ENCODE measurements at regions not wholly inside any gene's neighbourhood (a gene's known extent, or its start where the extent isn't known, plus 50 kb on each side); places are given as distances from the start of the nearest gene placed in this dataset.
"Not testable (repeated sequence)": the region's sequence is repeated elsewhere in the genome, so short reads cannot be mapped to it uniquely, and the experiment has no call there.

DNA sequence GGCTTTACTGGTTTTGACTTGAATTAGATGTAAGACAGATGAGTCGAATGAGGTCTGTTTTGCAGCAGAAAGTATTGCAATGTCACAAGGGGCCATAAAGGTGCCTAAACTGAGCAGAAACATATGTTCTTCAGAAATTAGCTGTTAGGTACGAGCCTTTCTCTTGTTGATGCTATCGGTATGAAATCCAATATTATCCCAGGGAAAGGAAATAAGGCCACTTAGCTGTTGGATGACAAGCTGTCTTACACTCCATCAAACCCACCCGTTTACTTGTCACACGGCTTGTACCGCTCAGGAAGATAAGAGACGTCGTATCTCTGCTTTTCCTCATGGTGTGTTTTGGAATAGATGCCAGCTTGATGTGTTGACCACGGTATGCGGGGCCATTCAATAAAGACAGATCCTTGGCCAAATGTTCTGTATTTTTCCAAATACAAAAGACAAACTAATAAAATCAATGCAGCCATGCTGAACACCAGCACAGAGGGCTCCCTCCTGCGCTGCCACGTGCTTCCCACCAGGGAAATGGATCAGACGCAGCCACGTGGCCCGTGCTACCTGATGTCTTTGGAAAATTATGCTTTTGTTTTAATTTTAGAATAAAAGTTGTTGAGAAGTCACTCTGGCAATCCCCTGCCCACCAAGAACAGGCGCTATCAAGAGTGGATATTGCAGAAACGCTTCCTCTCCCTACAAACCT, 255.9 kb upstream of the SULF2 start:
- no peak for DNase-seq (ENCODE audit: low spot score)

DNA sequence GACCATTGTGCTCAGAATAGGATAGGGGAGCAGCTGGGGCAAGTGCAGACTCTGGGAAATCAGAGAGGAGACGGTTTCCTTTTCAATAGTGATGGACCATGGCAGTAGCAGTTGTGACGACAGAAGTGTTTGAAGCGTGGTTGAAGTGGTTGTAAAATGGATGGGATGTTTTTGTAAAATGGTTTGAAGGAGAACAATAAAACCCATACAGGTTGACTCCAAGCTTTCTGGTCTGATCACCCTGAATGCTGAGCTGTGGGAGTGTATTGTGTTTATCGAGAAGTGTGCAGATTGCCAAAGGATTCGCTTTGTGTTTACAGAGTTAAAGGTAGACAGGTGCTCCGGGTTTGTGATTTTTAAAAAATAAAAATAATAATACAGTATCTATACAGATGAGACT, 255.2 kb upstream of the SULF2 start:
- no peak for DNase-seq (ENCODE audit: low spot score)

DNA sequence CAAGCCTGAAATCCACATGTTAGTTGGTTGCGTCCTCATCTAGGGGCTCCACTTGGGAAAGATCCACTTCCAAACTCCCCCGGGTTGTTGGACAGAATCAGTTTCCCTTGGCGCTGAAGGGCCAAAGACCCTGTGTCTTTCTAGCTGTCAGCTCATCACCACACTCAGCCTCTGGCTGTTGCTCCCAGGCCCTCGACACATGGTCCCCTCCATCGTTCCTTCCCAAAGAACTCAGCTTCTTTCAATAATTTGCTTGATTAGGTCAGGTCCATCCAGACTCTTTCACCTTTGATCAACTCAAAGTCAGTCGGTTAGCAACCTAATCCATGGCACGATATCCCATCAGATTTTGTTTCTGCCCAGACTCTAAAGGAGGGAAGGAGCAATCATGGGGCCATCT, 254.8 kb upstream of the SULF2 start:
- no peak for DNase-seq (ENCODE audit: low spot score)

DNA sequence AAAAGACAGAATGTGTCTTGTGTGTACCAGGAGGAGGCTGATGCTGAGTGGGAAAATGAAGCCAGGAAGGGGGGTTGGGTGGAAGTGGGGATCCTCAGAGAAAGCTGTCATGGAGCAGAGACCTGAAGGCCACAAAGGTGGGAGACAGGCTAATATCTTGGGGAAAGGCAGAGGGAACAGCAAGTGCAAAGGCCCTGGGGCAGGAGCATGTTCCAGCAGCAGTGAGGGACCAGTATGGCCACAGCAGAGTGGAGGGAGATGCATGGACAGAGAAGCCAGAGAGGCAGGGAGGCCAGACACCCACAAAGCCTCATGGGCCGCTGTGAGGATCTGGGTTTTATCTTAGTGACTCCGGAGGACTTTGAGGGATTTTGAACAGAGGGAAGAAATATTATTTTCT, 254.2 kb upstream of the SULF2 start:
- DNase-seq (ENCODE audit: low spot score), result no peak

DNA sequence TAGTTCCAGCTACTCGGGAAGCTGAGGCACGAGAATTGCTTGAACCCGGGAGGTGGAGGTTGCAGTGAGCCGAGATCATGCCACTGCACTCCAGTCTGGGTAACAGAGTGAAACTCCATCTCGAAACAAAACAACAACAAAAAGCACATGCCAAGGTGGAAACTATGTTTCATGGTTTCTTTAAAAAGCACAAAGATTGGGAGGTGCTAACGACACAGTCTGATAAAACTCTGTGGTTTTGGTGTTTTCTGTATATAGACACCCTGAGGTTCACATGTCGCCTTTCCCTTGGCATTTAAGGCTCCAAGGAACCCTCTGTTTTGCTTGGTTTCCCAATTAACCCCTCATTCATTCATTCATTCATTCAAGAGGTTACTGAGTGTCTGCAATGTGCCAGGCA, 253.4 kb upstream of the SULF2 start:
- no peak for DNase-seq (ENCODE audit: low spot score)

DNA sequence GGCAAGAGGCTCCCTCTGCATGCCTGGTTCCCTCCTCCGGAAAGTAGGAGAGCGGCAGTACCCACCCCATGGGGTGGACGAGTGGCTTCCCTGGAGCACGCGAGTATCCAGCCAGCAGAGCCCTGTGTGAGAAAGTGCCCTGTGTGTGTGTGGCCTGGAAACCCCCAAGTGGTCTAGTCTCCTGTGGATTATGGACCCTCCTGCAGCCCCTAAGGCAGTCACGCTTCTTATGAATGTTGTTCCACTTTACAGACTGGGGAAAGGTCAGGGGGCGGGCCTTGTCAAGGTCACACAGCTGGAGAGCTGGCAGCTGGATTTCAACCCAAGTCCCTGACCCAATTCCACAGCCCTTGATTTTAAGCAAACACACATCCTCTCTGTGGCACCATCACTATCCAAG, 252.5 kb upstream of the SULF2 start:
- not testable (repeated sequence) for DNase-seq (ENCODE audit: low spot score)

DNA sequence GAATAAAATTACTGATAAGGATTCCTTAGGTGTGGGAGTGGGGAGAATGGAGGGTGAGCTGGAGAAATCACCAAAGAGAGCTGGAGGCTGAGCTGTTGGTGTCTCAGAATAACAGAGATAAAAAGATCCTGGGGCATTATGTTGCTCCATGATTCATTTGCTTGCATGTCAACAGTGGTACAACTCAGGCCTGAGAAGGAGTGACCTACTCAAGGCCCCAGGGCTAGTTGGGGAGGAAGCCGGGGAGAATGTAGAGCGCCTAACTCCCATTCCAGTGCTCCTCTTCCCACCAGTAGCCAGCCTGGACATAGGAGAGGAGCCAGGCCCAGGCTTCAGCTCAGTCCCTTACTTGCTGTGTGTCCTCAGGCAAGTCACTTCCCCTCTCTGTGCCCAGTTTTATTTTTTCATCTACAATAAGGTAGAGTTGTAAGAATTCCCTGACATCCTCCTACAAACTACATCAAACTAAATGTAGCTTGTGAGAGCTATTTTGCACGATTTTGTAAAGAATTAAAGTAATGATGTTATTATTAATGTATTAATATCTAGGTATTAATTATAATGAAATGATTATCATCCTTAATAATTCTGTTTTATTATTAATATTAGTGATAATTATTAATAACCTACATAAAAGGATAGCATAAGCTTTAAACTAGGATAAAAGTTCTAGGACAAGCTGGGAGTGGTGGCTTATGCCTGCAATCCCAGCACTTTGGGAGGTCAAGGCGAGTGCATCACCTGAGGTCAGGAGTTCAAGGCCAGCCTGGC, 250.9 kb upstream of the SULF2 start:
- no peak for DNase-seq (ENCODE audit: low spot score)

DNA sequence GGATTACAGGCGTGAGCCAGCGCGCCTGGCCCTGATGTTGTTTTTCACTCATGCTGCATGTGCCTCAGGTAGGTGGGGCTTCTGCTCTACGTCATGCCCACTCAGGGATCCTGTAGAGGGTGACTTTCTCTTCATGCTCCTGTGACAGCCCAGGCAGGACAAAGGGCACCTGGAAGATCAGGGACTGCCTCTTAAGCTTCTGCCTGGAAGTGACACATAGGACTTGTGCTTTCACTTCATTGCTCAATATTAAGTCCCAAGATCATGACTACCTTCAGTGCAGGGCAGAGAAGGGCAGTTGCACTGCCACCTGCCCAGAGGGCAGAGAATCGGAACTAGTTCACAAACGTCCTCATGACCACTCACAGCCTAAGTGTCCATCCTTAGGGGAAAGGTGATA, 249.5 kb upstream of the SULF2 start:
- peak; percentile 18 for DNase-seq (ENCODE audit: low spot score)

DNA sequence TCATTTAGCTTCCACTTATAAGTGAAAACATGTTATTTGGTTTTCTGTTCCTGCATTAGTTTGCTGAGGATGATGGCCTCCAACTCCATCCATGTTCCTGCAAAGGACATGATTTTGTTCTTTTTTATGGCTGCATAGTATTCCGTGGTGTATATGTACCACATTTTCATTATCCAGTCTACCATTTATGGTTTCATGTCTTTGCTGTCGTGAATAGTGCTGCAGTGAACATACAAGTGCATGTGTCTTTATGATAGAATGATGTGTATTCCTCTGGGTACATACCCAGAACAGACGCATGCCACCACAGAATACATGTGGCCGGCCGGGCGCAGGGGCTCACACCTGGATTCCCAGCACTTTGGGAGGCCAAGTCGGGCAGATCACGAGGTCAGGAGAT, 247.7 kb upstream of the SULF2 start:
- DNase-seq (ENCODE audit: low spot score), result not testable (repeated sequence)

DNA sequence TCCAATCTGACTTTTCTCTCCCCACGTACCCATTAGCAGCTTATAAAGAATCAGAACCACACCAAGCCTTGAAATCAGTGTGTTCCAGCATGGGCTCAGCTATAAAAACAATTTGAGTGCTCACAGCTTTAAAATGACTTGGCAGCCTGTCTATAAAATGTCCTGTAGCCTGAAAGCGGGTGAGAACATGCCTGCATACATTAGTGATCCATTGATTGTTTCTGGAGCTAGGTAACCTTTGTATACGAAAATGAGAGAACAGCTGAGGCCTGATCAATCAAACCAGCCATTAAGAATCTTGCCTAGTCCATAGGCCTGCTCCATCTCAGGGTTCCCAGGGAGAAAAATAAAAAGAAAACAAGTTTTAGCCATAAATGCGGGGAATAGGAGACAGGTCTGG, 245.8 kb upstream of the SULF2 start:
- no peak for DNase-seq (ENCODE audit: low spot score)

DNA sequence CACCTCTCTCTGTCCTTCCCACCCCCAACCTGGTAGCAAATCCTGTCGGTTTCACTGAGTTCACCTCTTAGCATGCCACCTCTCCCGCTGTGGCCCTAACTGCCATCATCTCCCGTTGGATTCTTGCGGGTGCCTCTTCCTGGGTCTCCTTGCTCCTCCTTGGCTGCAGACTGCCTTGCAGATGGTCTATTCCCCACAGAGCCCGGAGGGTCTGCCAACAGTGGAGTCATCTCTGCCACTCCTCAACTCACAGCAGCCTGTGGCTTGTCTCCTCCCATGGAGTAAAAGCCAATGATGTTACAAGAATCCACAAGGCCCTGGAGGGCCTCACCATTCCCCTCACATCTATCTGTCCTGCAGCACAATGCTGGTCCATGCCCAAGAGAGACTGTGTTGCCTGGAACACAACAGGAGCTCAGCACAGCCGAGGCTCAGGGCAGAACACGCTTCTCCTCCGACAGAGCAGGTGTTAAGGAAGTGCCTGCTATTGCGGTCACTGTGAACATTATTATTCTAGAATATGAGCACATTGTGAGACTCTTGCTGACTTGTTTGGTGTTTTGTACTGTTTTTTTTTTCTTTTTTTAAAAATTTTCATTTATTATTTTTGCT, 241.8 kb upstream of the SULF2 start:
- no peak for DNase-seq (ENCODE audit: low spot score)

DNA sequence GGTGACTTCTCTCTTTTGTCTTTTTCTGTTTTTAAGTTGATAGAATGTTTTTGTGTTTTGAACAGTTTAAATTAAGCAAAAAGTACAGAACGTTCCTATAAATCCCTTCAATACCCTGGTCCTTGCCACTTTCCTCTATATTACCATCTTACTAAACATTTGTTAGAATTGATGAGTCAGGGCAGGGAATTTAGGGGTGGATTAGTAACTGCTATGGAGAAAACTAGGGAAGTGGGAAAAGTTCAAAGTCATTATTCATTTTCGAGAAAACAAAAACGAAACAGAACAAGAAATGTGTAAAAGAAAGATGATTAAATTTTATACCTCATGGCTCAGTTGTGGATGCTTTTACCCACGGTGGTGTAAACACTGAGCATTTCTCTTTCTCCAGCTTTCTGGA, 240.4 kb upstream of the SULF2 start:
- peak; percentile 37 for DNase-seq (ENCODE audit: low spot score)

DNA sequence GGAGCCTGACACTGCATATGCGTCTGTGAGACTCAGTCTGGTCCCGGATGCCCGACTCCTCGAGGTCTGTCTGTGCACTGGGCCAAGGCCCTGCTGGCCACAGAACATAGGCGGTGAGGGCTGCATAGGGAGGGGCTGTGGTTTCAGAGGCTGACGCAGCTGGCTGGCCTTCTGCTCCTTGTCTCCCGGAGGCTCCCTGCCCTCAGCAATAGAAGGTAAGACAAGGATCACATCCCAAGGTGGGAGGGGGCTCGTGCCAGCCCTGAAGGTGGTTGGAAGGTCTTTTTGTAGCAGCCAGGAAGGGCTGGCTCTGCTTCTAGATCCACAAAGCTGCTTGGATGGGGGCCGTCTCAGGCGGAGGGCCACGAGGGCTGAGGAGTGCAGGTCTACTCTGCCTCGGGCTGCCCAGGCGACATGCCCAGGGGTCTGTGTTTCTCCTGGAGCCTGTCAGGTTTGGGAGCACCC, 239.8 kb upstream of the SULF2 start:
- DNase-seq (ENCODE audit: low spot score), result peak; percentile 78

DNA sequence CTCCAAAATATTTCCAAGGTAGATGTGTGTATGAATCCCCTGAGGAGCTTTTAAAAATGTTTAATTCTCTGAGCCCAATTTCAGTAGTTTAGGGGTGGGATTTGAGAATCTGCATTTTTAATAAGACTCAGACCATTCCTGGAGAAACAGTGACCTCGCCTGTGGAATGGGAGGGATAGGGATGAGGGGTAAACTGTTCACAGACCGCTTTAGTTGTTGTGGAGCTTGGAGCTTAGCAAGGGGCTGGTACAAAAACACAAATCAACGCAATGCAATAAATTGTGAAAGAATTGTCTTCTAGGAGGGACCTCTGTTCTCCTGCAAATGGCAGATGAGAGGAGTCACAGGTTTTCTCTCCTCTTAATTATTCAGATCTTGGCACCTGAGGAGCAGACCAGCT, 239.3 kb upstream of the SULF2 start:
- no peak for DNase-seq (ENCODE audit: low spot score)

DNA sequence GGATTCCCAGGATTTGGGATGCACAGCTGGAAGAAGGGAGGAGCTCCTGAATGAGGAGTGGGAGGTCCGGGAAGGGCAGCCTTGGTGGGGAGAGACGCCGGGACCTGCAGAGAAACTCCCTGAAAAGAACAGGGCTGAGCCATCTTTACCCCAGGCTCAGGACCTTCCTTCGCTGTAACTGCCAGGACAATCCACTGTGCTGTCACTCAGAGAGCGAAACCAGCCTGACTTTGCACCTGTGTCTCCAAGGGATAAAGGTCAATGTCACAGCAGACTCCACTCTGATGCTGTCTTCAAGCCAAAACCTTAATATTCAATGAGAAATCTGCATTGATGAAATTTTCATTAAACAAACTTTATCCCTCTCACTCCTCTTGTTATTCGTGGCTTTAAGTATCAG, 235.4 kb upstream of the SULF2 start:
- not testable (repeated sequence) for DNase-seq (ENCODE audit: low spot score)

DNA sequence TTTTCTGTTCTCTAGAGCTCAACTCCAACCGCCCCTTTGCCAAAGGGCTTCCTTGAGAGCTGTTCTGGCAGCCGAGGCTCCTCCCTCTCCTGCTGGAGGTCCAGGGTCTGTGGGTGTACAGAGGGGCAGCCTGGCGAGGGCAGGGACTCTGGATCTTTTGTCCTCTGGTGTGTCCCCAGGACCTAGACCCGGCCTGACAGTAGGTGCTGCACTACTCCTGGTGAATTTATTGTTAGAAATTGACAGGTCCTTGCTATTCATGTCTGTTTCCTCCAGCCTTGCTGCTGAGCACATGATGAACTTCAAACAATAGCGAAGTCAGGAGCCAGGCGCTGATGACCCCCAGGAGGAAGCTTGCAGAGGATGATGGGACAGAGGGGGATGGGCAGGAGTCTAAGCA, 234.7 kb upstream of the SULF2 start:
- no peak for DNase-seq (ENCODE audit: low spot score)

DNA sequence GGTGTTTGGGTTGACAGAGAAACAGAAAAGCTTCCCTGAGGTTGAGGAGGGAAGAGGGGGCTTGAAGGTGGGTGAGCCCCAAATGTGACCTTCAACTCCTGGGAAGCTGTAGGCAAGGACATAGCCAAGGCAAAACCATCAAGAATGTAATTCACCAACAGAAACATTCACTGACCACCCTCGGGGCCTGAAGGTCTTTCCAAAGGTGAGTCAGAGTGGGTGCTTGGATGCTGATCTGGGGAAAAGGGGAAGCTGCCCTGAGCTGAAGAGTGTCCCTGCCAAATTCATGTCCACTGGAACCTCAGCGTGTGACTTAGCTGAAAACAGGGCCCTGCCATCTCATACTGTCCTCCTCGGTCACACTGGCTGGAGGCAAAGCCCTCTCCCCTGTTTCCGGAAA, 234.2 kb upstream of the SULF2 start:
- DNase-seq (ENCODE audit: low spot score), result no peak

DNA sequence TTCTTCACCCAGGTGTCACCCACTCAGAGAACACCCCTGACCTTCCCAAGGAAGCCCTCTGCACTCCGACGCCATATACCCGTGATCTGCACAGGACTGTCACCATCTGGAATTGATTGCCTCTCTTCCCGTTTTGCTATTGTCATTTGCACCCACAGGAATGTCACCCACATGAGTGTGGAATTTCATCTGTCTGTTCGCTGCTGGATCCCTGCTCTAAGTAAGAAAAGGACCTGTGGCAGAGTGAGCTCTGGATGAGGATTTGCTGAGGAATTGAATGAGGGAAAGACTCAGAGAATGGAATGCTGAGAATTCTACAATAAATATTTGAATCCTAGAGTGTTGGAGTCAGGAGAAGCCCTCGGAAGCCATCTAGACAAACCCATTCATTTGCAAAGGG, 233.6 kb upstream of the SULF2 start:
- DNase-seq (ENCODE audit: low spot score), result peak; percentile 19

DNA sequence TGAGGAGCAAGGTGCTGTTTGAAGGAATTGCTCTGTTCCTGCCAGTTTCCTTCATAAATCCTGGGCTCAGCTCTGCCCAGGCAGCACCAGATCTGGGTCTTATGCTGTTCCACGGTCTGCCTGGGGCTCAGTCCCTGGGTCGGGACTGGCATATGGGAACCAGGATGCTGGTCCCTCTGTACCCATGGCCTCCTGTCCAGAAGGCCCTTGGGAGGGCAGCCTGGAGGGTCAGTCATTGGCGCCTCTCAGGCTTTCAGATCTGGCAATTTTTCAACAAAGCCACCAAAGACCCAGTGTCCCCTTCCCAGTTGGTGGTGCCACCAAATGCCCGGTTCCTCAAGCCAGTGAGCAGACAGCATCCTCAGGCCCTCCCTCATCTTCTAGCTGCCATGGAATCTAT, 232.7 kb upstream of the SULF2 start:
- DNase-seq (ENCODE audit: low spot score), result no peak

DNA sequence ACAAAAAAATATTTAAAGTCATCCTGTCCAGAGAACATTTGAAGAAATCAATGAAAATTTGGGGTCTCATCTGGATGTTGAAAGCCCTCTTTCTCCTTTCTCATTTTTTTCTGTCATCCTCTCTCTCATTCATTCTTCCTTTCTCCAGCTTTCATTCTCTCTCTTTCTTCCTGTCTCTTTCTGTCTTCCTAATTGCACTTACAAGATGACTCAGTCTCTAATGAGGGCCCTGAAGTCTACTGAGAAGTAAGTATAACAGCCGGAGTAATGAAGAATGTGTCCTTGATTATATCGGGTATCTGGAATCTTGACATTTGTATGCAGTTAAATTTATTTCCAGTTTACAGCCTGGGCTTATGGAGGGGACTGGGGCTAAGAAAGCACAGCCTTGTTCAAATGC, 232.2 kb upstream of the SULF2 start:
- no peak for DNase-seq (ENCODE audit: low spot score)

DNA sequence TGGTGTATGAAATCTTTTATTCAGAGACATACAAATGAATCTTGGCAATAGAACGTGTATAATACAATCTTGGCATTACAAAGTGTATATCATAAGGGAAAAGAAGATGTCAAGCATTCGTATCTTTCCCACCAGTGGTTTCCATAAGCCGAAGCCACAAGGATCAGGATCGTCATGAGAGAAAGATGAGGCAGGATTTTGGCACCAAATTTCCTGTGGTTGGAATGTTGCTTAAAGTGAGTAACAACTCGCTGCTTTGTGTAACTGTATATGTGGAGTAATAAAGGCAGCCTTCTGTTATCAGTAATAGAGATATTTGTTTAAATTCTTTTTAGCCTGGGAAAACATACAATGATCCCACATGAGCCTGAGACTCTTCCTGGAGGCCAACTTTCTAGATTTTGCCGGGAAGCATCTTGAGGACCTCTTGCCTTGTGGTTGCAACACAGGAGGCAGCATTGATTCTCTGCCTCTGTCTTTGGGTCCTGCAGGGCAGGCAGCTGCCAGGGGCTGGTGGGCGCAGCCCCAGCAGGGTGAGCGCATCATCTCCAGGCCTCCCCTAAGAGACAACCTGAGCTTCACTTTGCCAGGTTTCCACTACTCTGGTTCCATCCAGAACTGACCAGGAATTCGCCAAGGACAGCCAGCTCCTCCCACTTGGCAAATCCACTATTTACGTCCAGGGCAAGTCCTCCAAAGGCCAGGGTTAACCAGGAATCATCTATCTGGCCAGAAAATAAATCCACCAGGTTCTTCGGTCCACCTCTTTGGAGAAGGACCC, 230.9 kb upstream of the SULF2 start:
- DNase-seq (ENCODE audit: low spot score), result no peak

DNA sequence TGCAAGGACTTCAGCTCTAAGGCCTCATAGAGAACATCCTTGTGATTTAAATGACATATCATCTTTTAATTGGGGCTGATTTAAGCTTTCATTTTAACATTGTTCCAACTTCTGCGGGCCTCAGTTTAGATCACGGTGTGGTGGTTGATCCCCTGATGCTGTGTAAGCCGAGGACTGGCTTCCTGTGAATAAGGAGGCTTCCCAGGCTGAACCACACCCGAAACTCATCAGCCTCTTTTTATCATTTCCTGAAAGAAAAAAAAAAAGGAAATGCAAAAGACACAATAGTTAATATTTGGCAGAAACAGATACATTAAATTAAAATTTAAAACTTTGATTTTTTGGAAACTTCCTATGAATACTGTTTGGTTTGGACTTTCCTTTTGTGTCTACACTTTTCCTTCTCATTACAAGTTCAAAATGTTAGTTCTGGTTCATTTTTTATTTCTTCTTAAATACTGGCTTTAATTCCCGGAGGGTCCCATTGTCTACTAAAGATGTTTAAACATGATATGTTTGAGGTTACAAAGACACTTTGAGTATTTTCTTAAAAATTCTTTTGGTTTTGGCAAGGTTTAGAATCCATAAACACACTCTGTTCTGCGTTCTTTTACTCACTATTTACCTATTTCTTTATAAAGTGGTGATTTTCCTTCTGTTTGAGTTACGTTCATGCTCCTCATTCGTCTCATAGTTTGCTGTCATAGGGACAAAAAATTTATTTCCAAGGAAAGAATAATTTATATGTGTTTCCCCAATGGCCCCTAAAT, 230.0 kb upstream of the SULF2 start:
- no peak for DNase-seq (ENCODE audit: low spot score)
